ENCODE measurements at regions not wholly inside any gene's neighbourhood (a gene's known extent, or its start where the extent isn't known, plus 50 kb on each side); places are given as distances from the start of the nearest gene placed in this dataset.

- no peak for TF ChIP-seq NR0B1 (IDR thresholded peaks at IDR 0.05; ENCODE audit: partially characterized antibody)
- no peak for TF ChIP-seq ZKSCAN8 (CRISPR knock-in tag; IDR thresholded peaks at IDR 0.05)
- no peak for TF ChIP-seq RAD21 (CRISPR knock-in tag; conservative IDR thresholded peaks at IDR 0.05 in 1 of 2, IDR thresholded peaks at IDR 0.05 in 1 of 2)
- no peak for TF ChIP-seq NR4A1 (CRISPR knock-in tag; IDR thresholded peaks at IDR 0.05)
- no peak for TF ChIP-seq NR4A1 (tag; IDR thresholded peaks at IDR 0.05)
- TF ChIP-seq, protein P1, sequence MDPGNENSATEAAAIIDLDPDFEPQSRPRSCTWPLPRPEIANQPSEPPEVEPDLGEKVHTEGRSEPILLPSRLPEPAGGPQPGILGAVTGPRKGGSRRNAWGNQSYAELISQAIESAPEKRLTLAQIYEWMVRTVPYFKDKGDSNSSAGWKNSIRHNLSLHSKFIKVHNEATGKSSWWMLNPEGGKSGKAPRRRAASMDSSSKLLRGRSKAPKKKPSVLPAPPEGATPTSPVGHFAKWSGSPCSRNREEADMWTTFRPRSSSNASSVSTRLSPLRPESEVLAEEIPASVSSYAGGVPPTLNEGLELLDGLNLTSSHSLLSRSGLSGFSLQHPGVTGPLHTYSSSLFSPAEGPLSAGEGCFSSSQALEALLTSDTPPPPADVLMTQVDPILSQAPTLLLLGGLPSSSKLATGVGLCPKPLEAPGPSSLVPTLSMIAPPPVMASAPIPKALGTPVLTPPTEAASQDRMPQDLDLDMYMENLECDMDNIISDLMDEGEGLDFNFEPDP (CRISPR knock-in tag; IDR thresholded peaks at IDR 0.05), result no peak
Measured at GRCh38 chr2:120560330-120560729, 175.3 kb upstream of the GLI2 start (continued).

- no peak overlapping the region for H3K4me2 ChIP-seq (ENCODE audit: insufficient read depth, low read length)
- ChIA-PET CTCF (ENCODE audit: low intra/inter-chr PET ratio) (no interaction called here), POLR2A (interaction anchor here (0.6 to 1.1 kb wide), 2 partner anchors 35 to 920 kb away, joined by 3 read pairs; no protein-coding TSS in a partner anchor)
- 1% methylated on average over 11 of the region's 11 CpGs for WGBS (ENCODE audit: insufficient coverage, low coverage, missing lambda C conversion rate)
- H3K9me3 ChIP-seq (replicated peaks; ENCODE audit: control insufficient read depth, insufficient read depth, low read depth, low read length), result no peaks in the 10 kb centered on the region
- intact Hi-C loops (cut with micrococcal nuclease) (no loop called here), in situ Hi-C loops (cut with MboI) (no loop called here)
- H3K9me1 ChIP-seq (ENCODE audit: control insufficient read depth, insufficient read depth, low read length), result no peaks in the 10 kb centered on the region
- no peak overlapping the region for H2AFZ ChIP-seq (ENCODE audit: low read depth, low read length)
- no peak overlapping the region for H3K4me3 ChIP-seq
- no peaks in the 10 kb centered on the region for H3K36me3 ChIP-seq (ENCODE audit: control insufficient read depth, insufficient read depth, low read length)
- FAIRE-seq (no peak), DNase-seq (ENCODE audit: extremely low read depth in 1 of 4, low spot score in 3 of 4) (no peak), ATAC-seq (no peak)
- H3K27ac ChIP-seq (ENCODE audit: extremely low read depth, low read depth, low read length), result no peak overlapping the region
- H3K4me1 ChIP-seq (replicated peaks in 1 of 2; ENCODE audit: control insufficient read depth in 2 of 2, insufficient read depth in 2 of 2, low read length in 2 of 2), result no peaks in the 10 kb centered on the region
- BruUV-seq (replicated peaks), result no TSS peak
- no peaks in the 10 kb centered on the region for H3K79me2 ChIP-seq (ENCODE audit: control insufficient read depth, insufficient read depth, low read length)
- peaks cover 6 to 59% of the 10 kb centered on the region in 2 experiments; a peak in 4 of 5 replicates for H3K27me3 ChIP-seq (ENCODE audit: control insufficient read depth in 2 of 2, insufficient read depth in 2 of 2, low read length in 2 of 2)
- no peak overlapping the region for H3K9ac ChIP-seq (ENCODE audit: insufficient read depth in 1 of 2, low read depth in 2 of 2, low read length in 2 of 2)
- peaks cover 4% of the 10 kb centered on the region; the same call in 1 of the 2 replicates for H4K20me1 ChIP-seq (replicated peaks; ENCODE audit: control insufficient read depth, insufficient read depth, low read length)
- TF ChIP-seq TGIF2 (CRISPR knock-in tag; IDR thresholded peaks at IDR 0.05) (no peak), ZNF175 (CRISPR knock-in tag; IDR thresholded peaks at IDR 0.05; ENCODE audit: low read depth) (no peak), SRSF3 (IDR thresholded peaks at IDR 0.05; ENCODE audit: insufficient read depth, low read length) (no peak), MCM7 (IDR thresholded peaks at IDR 0.05) (no peak), ZNF124 (CRISPR knock-in tag; IDR thresholded peaks at IDR 0.05) (no peak), ZNF324 (CRISPR knock-in tag; IDR thresholded peaks at IDR 0.05) (no peak), MCM2 (IDR thresholded peaks at IDR 0.05; ENCODE audit: low read depth) (no peak), HDGF (IDR thresholded peaks at IDR 0.05) (no peak)
- TF ChIP-seq, protein P2, sequence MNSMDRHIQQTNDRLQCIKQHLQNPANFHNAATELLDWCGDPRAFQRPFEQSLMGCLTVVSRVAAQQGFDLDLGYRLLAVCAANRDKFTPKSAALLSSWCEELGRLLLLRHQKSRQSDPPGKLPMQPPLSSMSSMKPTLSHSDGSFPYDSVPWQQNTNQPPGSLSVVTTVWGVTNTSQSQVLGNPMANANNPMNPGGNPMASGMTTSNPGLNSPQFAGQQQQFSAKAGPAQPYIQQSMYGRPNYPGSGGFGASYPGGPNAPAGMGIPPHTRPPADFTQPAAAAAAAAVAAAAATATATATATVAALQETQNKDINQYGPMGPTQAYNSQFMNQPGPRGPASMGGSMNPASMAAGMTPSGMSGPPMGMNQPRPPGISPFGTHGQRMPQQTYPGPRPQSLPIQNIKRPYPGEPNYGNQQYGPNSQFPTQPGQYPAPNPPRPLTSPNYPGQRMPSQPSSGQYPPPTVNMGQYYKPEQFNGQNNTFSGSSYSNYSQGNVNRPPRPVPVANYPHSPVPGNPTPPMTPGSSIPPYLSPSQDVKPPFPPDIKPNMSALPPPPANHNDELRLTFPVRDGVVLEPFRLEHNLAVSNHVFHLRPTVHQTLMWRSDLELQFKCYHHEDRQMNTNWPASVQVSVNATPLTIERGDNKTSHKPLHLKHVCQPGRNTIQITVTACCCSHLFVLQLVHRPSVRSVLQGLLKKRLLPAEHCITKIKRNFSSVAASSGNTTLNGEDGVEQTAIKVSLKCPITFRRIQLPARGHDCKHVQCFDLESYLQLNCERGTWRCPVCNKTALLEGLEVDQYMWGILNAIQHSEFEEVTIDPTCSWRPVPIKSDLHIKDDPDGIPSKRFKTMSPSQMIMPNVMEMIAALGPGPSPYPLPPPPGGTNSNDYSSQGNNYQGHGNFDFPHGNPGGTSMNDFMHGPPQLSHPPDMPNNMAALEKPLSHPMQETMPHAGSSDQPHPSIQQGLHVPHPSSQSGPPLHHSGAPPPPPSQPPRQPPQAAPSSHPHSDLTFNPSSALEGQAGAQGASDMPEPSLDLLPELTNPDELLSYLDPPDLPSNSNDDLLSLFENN (IDR thresholded peaks at IDR 0.05; ENCODE audit: low read depth in 2 of 2, low read length in 2 of 2), result no peak
Measured at GRCh38 chr2:120561379-120562035, 174.2 kb upstream of the GLI2 start.
